SH-SY5Y (cell line): ENCODE measurements at regions not wholly inside any gene's neighbourhood (a gene's known extent, or its start where the extent isn't known, plus 50 kb on each side); places are given as distances from the start of the nearest gene placed in this dataset.

Experiments
- GATA2 ChIP-seq: IDR thresholded peaks from 2 replicates; pipeline ENCODE4 v1.6.1; 2011; ENCODE audit warnings: mild to moderate bottlenecking, low read depth, low read length
- GATA3 ChIP-seq: IDR thresholded peaks from 2 replicates; pipeline ENCODE4 v1.6.1; 2011; ENCODE audit warnings: low read depth, mild to moderate bottlenecking, low read length, moderate library complexity

DNA sequence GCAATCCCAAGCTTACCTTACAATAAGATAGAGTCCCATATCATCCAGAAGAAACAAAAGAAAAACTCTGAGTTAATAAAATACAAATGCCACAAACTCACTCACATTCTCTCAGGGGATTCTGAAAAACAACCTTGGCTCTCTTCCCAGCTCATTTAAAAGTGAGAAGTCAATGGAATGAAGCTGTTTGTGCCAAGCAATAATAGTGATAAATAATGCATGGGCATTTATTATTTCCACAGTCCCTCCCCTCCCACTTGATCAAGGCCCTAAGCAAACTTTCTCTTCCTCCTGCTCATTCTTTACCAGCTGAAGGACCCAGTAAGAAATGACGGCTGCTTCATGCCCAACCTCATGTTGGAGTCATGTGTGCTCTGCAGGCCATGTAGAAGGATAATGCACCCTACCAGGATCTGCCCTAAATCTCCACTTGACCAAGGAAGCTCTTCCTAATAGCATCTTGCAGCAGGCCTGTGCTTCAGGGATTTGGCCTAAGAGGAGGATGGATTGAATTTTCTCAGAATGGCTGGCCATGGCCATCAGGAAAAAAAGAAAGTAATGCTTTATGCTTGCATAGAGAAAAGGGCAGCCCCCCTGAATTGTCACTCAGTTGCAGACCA lies 451.3 kb downstream of the GPAM start:
- no peak for TF ChIP-seq GATA3
- no peak for TF ChIP-seq GATA2

DNA sequence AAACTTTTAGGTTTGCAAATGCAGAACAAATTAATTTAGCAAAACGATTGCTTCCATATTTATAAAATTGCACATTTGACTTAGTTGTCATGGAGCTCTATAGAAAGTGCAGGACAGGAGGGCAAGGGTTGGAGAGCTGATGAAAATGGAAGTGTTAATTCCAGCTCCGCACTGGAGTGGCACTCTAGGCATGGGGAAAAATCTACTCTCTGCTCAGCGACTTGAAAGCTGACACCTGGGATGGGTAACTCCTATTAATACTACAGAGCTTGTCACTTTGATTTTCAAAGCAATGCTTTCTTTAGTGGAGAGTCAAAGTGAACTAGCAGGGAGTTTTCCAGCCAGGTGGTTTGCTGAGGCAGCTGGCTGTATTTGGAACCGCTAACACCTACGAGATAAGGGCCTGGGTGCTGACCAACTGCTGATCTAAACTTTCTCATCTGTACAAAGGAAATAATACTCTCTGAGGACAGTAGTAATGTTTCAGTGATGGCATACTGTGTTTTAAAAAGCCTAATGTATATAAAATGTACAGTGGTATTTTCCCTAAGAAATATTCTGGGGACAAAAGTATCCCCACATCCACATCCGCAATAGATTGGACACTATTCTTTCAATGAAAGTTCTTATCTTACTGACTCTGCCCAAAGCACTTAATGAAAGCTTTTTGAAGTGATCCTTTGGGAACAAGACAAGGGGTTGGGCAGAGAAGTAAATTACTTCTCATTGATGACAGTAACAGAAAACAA lies 444.3 kb downstream of the GPAM start:
- no peak for TF ChIP-seq GATA3
- TF ChIP-seq GATA2: no peak

DNA sequence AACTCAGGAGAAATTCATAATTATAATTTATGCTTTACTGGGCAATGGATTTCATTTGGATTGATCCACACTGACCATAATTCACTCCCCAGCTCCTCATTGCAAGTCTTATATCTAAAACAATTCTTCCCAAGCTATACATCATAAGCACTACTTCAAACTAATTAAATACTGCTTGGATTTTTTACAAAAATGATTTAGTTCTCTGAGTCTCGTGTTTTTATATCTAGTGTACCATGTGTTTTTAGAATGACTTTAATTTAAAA lies 443.8 kb downstream of the GPAM start:
- no peak for TF ChIP-seq GATA3
- no peak for TF ChIP-seq GATA2

DNA sequence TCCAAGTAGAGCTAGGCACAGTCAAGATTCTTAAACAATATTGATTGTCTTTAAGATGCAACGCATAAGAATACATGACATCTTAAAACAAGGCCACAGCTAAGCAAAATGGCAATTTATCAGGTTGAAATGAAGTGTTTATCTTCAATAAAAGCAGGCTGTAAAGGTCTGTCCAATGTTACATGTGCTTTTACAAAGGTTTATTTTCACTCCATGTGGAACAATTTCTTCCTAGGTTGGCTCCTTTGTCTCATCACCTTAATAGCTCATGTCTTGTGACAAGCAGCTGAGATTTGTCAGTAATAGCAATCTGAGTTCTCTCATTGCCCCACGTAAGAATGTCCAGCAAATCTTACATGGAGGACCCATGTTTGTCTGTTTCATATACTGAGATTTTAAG lies 437.6 kb downstream of the GPAM start:
- TF ChIP-seq GATA3 (no peak), GATA2 (no peak)

DNA sequence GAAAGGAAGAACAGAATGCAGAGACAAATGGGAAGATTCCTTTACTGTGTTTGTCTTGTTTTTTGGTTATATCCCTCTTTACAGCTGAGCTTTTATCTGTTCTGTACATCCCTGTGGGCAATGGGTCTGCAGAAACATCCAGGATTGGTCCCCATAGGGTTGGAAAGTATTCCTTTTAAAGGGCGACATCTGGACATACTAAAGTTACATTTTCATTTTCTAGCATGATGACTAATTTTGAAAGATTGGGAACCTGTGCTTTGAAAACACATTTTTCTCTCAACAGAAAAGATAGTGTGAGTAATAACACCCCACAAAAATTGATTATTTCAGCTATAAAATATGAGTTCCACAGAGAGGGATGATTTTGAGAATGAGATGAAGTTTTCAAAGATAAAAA lies 435.8 kb downstream of the GPAM start:
- TF ChIP-seq GATA3 (no peak), GATA2 (no peak)

DNA sequence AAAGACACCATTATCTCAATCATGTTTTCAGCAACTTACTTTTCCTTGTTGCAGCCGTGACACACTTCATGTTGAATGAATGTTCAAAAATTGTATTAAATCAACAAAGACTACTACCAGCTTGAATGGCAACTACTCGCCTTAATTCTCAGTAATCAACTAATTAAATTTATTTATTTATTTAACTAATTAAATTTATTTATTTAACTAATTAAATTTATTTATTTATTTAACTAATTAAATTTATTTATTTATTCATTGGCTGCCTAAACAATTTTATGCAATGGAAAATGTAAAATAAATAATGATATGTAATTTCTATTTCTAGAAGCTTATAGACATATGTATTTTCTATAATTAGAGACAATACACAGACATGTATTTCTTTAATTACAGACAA lies 435.4 kb downstream of the GPAM start:
- TF ChIP-seq GATA3: no peak
- no peak for TF ChIP-seq GATA2

DNA sequence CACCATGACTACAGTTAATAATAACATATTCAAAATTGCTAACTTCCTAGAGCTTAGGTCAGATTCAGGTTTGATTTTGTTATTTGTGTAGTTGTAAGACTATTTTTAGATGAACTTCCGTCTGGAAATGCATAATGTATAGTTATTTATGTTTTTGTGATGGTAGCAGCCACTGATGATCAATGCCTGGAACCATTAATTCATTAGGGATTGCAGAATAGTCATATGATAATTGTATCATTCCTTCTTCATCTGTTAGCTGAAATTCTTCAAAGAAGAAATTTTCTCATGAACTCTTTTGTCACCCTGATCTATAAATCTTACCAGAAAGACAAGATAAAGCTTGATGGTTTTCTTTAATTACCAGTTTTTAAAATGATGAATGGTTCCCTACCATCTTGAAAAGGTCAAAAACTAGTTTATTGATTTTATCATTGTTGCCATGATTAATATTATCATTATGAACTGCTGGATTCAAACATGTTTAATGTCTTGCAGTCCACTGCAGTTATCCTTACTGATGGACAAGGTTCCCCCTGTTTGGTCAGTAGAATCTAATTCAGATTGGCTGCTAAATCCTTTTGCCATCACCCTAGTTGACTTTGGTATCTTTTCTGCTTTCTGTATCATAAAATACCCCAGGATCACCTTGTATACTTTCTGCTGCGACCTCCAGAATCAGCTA lies 433.3 kb downstream of the GPAM start:
- TF ChIP-seq GATA3 (no peak), GATA2 (no peak)

DNA sequence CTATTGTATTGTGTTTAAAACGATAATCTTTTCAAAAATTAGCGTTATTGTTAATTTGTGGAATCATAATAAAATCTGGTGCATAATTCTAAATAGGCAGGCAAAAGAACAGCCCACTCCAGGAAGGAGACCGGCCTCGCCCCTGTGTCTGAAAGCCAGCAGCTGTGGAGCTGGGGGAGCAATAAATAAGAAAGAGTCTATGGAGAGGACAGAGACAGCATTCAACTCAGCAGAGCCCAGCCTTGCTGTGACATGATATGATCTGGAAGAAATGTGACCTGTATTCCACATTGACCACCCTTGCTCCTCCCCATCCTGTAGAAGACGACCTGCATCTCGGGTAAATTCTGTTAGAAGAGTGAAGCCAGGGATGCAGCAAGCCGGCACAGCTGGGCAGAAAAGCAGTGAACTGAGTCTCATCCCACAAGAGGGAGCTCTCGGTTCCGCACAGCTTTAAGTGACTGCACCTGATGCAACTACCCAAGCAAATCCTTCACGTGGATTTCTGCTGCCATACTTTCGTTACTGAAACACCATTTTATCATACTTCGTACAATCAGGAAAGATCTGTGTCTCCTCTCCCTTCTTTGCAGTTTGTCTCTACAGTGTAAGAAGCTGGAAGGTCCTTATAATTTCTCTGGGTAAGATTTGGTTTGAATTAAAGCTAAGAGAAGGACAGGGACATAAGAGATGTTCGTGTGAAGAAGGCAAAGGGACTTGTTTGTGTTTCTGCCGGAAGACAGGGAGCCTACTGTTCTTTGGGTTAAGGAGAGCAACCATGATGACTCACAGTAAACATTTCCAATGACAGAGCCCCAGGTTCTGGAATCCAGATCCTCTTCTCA lies 427.1 kb downstream of the GPAM start:
- no peak for TF ChIP-seq GATA3
- TF ChIP-seq GATA2: no peak

DNA sequence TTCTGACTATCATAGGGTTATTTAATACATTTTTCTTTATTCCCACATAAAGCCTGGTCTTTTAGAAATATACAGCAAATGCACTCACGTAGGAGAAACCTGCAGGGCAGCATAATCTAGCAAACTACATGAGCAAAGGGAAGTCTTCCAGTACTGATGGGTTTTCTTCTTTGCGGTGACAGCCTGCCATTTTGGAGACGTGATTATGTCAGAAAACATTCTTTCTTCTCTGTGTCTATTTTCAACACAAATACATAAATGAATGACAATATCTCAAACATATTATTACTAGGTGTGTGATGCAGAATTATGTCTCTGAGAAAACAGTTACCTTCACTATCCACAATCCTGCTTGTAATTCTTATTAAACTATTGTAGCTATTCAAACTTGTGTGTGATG lies 425.0 kb downstream of the GPAM start:
- TF ChIP-seq GATA3: no peak
- no peak for TF ChIP-seq GATA2

DNA sequence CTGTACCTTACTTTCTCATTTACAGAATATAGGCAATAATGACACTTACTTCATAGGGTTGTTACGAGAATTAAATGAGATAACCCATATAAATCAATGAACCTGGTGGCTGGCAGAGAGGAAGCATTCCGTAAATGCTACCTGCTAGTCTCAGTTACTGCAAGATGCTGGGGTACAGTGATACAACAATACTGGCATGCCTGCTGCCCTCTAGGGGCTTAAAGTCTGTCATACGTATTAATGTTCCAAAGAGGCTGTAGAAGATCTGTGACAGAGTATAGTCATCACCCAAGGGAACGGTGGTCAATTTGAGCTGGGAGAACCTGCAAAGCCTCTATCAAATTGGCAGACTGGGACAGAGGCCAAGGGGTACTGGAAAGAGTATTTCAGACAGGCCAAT lies 421.5 kb downstream of the GPAM start:
- TF ChIP-seq GATA2: no peak
- TF ChIP-seq GATA3: no peak

DNA sequence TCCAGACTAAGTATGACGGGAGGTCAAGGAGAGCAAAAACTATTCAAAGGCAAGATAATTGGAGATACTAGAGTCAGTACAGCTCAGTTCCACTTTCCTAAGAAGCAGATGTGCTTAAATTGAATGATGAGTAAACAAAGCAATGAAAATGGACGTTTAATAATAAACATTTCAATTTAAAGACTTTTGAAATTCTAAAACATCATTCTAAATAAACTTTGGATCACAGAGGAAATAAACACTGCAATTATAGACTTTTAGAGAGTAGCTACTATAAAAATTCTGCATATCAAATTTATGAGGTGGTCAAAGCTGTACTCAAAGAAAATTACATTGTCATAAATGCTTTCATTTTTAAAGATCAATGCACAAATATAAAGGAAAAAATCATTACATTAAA lies 418.3 kb downstream of the GPAM start:
- no peak for TF ChIP-seq GATA2
- TF ChIP-seq GATA3: no peak

DNA sequence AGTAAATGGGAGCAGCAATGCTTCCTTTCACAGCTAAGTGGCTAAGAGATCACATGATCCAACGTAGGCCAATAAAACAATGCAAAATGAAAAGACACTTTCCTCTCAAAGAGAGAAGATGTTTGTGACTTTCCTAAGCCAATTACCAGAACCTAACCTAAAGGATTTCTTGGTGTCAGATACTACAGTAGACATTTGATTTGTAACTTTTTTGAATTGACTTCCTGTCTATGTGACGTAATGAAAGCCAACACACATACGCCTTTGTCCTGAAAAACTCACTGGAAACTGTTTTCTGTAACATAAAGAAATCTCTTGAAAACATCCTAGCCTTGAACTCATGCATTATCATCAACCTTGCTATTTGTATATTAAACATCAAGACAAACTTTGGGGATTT lies 417.1 kb downstream of the GPAM start:
- TF ChIP-seq GATA2: no peak
- no peak for TF ChIP-seq GATA3

DNA sequence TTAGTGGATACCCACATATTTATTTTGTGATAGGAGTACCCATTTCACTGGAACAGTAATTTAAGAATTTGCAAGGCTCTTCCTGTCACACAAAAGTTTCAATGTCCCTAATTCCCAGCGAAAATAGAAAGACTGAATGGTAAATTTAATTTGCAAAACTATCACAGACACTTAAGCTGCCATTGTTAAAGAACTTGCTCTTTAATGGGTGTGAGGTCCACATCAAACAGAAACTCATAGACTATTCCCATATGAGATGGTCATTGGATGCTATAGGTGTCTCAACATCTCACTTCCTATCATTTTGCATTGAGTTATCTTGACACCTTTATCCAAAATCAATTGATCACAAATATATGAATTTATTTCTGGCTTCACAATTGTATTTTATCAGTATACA lies 415.9 kb downstream of the GPAM start:
- no peak for TF ChIP-seq GATA2
- no peak for TF ChIP-seq GATA3

DNA sequence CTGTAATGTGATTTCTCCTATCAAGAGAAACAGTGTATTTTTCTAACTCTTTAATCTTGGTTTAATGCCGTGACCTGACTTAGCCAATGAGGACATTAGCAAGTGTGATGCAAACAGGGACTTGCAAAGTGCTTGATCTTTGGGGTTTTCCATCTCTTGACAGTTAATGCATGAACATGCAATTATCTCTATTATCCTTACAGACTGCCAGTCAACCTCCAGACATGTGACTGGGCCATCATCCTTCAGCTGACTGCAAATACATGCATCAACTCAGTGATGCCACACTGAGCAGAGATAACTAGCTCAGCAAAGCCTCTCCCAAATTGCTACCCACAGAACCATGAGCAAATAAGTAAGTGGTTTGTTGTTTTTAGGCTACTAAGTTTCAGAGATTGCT lies 409.6 kb downstream of the GPAM start:
- TF ChIP-seq GATA3: no peak
- no peak for TF ChIP-seq GATA2
